ENCODE measurements at regions not wholly inside any gene's neighbourhood (a gene's known extent, or its start where the extent isn't known, plus 50 kb on each side); places are given as distances from the start of the nearest gene placed in this dataset.

DNA sequence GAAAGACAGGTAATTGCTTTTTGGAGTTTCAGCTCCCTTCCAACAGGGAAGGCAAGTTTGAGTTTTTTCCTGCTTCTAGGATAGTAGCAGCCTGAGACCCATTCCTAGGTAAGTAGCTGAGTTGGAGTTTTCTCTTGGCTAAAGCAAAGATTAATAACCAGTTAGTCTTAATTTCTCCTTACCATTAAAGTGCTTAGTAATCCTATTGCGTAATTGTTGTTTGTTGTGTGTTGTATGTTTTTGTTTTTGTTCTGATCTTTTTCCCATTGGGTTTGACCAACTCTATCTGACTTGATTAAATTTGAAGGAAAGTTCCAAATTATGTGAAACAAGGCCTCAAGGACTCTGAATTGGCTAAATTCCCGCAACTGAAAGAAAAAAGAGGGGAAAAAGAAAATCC, 83.5 kb downstream of the TBX22 start:
- BruUV-seq (replicated peaks), result no TSS peak
- DNase-seq (ENCODE audit: low read depth, low spot score) (no peak), FAIRE-seq (no peak)
- Histone ChIP-seq H3K27me3 (ENCODE audit: control insufficient read depth in 2 of 2, insufficient read depth in 2 of 2, low read length in 2 of 2) (no peaks in the 10 kb centered on the region), H3K9me3 (replicated peaks; ENCODE audit: control insufficient read depth, insufficient read depth, low read length) (no peaks in the 10 kb centered on the region), H3K4me1 (ENCODE audit: control insufficient read depth, extremely low read depth, insufficient read depth, low read length) (no peaks in the 10 kb centered on the region), H3K9me1 (replicated peaks; ENCODE audit: control insufficient read depth, extremely low read depth, insufficient read depth, low read length) (no peaks in the 10 kb centered on the region), H3K27ac (ENCODE audit: insufficient read depth, low read depth, low read length) (no peak overlapping the region), H3K4me2 (ENCODE audit: insufficient read depth, low read length) (no peak overlapping the region), H2AFZ (ENCODE audit: low read depth, low read length) (no peak overlapping the region), H3K36me3 (ENCODE audit: control insufficient read depth in 2 of 2, extremely low read depth in 1 of 2, insufficient read depth in 2 of 2, low read length in 2 of 2) (no peaks in the 10 kb centered on the region), H4K20me1 (replicated peaks; ENCODE audit: control insufficient read depth, extremely low read depth, insufficient read depth, low read length) (no peaks in the 10 kb centered on the region), H3K79me2 (ENCODE audit: control insufficient read depth, insufficient read depth, low read length) (no peaks in the 10 kb centered on the region), H3K9ac (replicated peaks; ENCODE audit: extremely low read depth, insufficient read depth, low read length) (no peak overlapping the region), H3K4me3 (replicated peaks in 1 of 3; ENCODE audit: insufficient read depth in 1 of 3, low read depth in 1 of 3, low read length in 3 of 3) (no peak overlapping the region)
- CTCF ChIA-PET, result no interaction called here
- TF ChIP-seq MYC (IDR thresholded peaks at IDR 0.05; ENCODE audit: low read depth, low read length), result no peak
- no peak for TF ChIP-seq FOS (IDR thresholded peaks at IDR 0.05; ENCODE audit: borderline replicate concordance, insufficient read depth, low read length)
- TF ChIP-seq EZH2 (IDR thresholded peaks at IDR 0.05; ENCODE audit: borderline replicate concordance, low read depth, low read length, severe bottlenecking), result no peak
- TF ChIP-seq POLR2A (IDR thresholded peaks at IDR 0.05; ENCODE audit: low read depth, low read length), result no peak
- no peak for TF ChIP-seq GATA2 (IDR thresholded peaks at IDR 0.05; ENCODE audit: insufficient read depth, insufficient read length, low read depth, low read length)
- TF ChIP-seq, protein P1, sequence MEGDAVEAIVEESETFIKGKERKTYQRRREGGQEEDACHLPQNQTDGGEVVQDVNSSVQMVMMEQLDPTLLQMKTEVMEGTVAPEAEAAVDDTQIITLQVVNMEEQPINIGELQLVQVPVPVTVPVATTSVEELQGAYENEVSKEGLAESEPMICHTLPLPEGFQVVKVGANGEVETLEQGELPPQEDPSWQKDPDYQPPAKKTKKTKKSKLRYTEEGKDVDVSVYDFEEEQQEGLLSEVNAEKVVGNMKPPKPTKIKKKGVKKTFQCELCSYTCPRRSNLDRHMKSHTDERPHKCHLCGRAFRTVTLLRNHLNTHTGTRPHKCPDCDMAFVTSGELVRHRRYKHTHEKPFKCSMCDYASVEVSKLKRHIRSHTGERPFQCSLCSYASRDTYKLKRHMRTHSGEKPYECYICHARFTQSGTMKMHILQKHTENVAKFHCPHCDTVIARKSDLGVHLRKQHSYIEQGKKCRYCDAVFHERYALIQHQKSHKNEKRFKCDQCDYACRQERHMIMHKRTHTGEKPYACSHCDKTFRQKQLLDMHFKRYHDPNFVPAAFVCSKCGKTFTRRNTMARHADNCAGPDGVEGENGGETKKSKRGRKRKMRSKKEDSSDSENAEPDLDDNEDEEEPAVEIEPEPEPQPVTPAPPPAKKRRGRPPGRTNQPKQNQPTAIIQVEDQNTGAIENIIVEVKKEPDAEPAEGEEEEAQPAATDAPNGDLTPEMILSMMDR (IDR thresholded peaks at IDR 0.05; ENCODE audit: extremely low read depth in 1 of 2, insufficient read depth in 1 of 2, low read depth in 1 of 2, low read length in 2 of 2), result no peak
- TF ChIP-seq, protein P2, sequence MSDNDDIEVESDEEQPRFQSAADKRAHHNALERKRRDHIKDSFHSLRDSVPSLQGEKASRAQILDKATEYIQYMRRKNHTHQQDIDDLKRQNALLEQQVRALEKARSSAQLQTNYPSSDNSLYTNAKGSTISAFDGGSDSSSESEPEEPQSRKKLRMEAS (IDR thresholded peaks at IDR 0.05; ENCODE audit: insufficient read depth, insufficient read length), result no peak
- dilution Hi-C loops (cut with MboI; ENCODE audit: extremely low pct_ligation_motif_present, low sequenced_read_pairs), result no loop called here
- POLR2A ChIA-PET, result no interaction called here
- intact Hi-C loops (cut with micrococcal nuclease), result no loop called here

DNA sequence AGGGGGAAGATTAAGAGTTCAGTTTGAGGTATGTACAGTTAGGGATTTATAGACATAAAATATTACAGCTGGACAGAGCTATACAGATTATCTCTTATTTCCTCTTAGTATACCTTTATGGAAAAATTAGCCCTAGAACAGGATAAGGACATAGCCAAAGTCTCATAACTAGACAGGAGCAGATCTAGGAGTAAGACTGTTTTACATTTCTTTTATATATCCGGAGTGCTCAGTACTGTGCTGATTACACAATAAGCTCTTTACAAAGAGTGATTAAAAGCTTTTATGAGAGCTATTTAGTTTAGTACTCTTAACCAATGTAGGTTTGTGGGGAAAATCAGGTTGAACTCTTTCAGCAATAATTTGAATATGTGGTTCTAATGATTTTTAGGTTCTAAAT, 105.8 kb downstream of the TBX22 start:
- Histone ChIP-seq H3K9ac (replicated peaks; ENCODE audit: extremely low read depth, insufficient read depth, low read length) (no peak overlapping the region), H3K79me2 (ENCODE audit: control insufficient read depth, insufficient read depth, low read length) (no peaks in the 10 kb centered on the region), H2AFZ (ENCODE audit: low read depth, low read length) (no peak overlapping the region), H3K4me2 (ENCODE audit: insufficient read depth, low read length) (no peak overlapping the region), H3K9me1 (replicated peaks; ENCODE audit: control insufficient read depth, extremely low read depth, insufficient read depth, low read length) (no peaks in the 10 kb centered on the region), H3K9me3 (replicated peaks; ENCODE audit: control insufficient read depth, insufficient read depth, low read length) (no peaks in the 10 kb centered on the region), H3K36me3 (ENCODE audit: control insufficient read depth in 2 of 2, extremely low read depth in 1 of 2, insufficient read depth in 2 of 2, low read length in 2 of 2) (no peaks in the 10 kb centered on the region), H4K20me1 (replicated peaks; ENCODE audit: control insufficient read depth, extremely low read depth, insufficient read depth, low read length) (no peaks in the 10 kb centered on the region), H3K27ac (ENCODE audit: insufficient read depth, low read depth, low read length) (no peak overlapping the region), H3K4me3 (replicated peaks in 1 of 3; ENCODE audit: insufficient read depth in 1 of 3, low read depth in 1 of 3, low read length in 3 of 3) (no peak overlapping the region), H3K27me3 (ENCODE audit: control insufficient read depth in 2 of 2, insufficient read depth in 2 of 2, low read length in 2 of 2) (no peaks in the 10 kb centered on the region), H3K4me1 (ENCODE audit: control insufficient read depth, extremely low read depth, insufficient read depth, low read length) (no peaks in the 10 kb centered on the region)
- ChIA-PET POLR2A (no interaction called here), CTCF (no interaction called here)
- TF ChIP-seq MYC (IDR thresholded peaks at IDR 0.05; ENCODE audit: low read depth, low read length), result no peak
- TF ChIP-seq EZH2 (IDR thresholded peaks at IDR 0.05; ENCODE audit: borderline replicate concordance, low read depth, low read length, severe bottlenecking), result no peak
- TF ChIP-seq, protein P2 (IDR thresholded peaks at IDR 0.05; ENCODE audit: insufficient read depth, insufficient read length), result no peak
- no peak for TF ChIP-seq FOS (IDR thresholded peaks at IDR 0.05; ENCODE audit: borderline replicate concordance, insufficient read depth, low read length)
- TF ChIP-seq GATA2 (IDR thresholded peaks at IDR 0.05; ENCODE audit: insufficient read depth, insufficient read length, low read depth, low read length), result no peak
- TF ChIP-seq, protein P1 (IDR thresholded peaks at IDR 0.05; ENCODE audit: extremely low read depth in 1 of 2, insufficient read depth in 1 of 2, low read depth in 1 of 2, low read length in 2 of 2), result no peak
- no peak for TF ChIP-seq POLR2A (IDR thresholded peaks at IDR 0.05; ENCODE audit: low read depth, low read length)
- TF ChIP-seq JUN (IDR thresholded peaks at IDR 0.05; ENCODE audit: borderline replicate concordance, insufficient read depth, insufficient read length, low read depth), result no peak
- TF ChIP-seq POLR2AphosphoS5 (IDR thresholded peaks at IDR 0.05; ENCODE audit: insufficient read depth, low read depth, low read length), result no peak
- FAIRE-seq (no peak), DNase-seq (ENCODE audit: low read depth, low spot score) (no peak)
- intact Hi-C loops (cut with micrococcal nuclease), result no loop called here
- BruUV-seq (replicated peaks), result no TSS peak
- dilution Hi-C loops (cut with MboI; ENCODE audit: extremely low pct_ligation_motif_present, low sequenced_read_pairs), result no loop called here
